Prostate gland (tissue), 2 donors: ENCODE measurements at regions not wholly inside any gene's neighbourhood (a gene's known extent, or its start where the extent isn't known, plus 50 kb on each side); places are given as distances from the start of the nearest gene placed in this dataset.
"Not testable (repeated sequence)": the region's sequence is repeated elsewhere in the genome, so short reads cannot be mapped to it uniquely, and the experiment has no call there.

Experiments used
- DNase-seq: peaks from one replicate; pipeline ENCODE4 v3.0.0-alpha.2; 2019; ENCODE audit warnings: low spot score
- H3K27ac ChIP-seq, 2 donors: fragments of 200-600 bp; sonication (generic); 2 replicates each; pipeline ENCODE4 v1.5.1; 2017 to 2019
- H3K27me3 ChIP-seq: fragments of 200-600 bp; sonication (generic); replicated peaks from 2 replicates; pipeline ENCODE4 v1.5.1; 2019; ENCODE audit not compliant: insufficient read depth
- H3K36me3 ChIP-seq, 2 donors: fragments of 200-600 bp; sonication (generic); 1 replicate in 1 of 2; 2 replicates in 1 of 2; pipeline versions ENCODE4 v1.5.1 to v1.8.1; 2017 to 2019
- H3K4me1 ChIP-seq: fragments of 200-600 bp; sonication (generic); replicated peaks from 2 replicates; pipeline ENCODE4 v1.5.1; 2019
- H3K4me3 ChIP-seq, 2 donors: fragments of 200-600 bp; sonication (generic); 2 replicates each; pipeline ENCODE4 v1.5.1; 2017 to 2019
- H3K9me3 ChIP-seq: fragments of 200-600 bp; sonication (generic); 2 replicates; pipeline ENCODE4 v1.5.1; 2017
- WGBS: methylation state at CpG from one replicate; pipeline ENCODE4 v1.1.5; 2018; 5-methylcytosine and 5-hydroxymethylcytosine counted together
- intact Hi-C: fragments of 100-400 bp; cut with DNase I; formaldehyde crosslinking; loops from one replicate; pipeline ENCODE4 v1.14.2; 2022

GRCh38 chr4:49139513-49139912, 153.4 kb downstream of the CWH43 start:
- intact Hi-C loops, H3K27ac ChIP-seq, H3K36me3 ChIP-seq, H3K27me3 ChIP-seq, H3K9me3 ChIP-seq, DNase-seq, H3K4me3 ChIP-seq, H3K4me1 ChIP-seq: not testable (repeated sequence)
- WGBS = 71% methylated on average over 8 of the region's 8 CpGs

DNA sequence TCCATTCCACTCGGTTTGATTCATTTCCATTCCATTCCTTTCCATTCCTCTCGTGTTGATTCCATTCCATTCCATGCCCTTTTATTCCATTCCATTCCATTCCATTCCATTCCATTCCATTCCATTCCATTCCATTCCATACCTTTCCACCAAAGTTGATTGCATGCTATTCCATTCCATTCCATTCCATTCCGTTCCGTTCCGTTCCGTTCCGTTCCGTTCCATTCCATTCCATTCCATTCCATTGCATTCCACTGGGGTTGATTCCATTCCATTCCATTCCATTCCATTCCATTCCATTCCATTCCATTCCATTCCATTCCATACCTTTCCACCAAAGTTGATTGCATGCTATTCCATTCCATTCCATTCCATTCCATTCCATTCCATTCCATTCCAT, 154.3 kb downstream of the CWH43 start:
- H3K36me3 ChIP-seq, H3K27me3 ChIP-seq, H3K27ac ChIP-seq, H3K4me1 ChIP-seq, H3K9me3 ChIP-seq, intact Hi-C loops, H3K4me3 ChIP-seq: not testable (repeated sequence)
- DNase-seq = peak; percentile 66
- 36% methylated on average over 8 of the region's 8 CpGs for WGBS

DNA sequence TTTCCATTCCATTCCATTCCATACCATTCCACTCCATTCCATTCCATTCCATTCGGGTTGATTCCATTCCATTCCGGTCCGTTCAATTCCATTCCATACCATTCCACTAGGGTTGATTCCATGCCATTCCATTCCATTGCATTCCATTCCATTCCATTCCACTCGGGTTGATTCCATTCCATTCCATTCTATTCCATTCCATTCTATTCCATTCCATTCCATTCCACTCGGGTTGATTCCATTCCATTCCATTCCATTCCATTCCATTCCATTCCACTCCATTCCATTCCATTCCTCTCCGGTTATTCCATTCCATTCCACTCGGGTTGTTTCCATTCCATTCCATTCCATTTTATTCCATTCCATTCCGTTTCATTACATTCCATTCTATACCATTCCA, 155.9 kb downstream of the CWH43 start:
- DNase-seq, H3K36me3 ChIP-seq, intact Hi-C loops, H3K9me3 ChIP-seq, H3K27ac ChIP-seq, H3K27me3 ChIP-seq, H3K4me1 ChIP-seq, H3K4me3 ChIP-seq: not testable (repeated sequence)
- WGBS = 82% methylated on average over 5 of the region's 8 CpGs

DNA sequence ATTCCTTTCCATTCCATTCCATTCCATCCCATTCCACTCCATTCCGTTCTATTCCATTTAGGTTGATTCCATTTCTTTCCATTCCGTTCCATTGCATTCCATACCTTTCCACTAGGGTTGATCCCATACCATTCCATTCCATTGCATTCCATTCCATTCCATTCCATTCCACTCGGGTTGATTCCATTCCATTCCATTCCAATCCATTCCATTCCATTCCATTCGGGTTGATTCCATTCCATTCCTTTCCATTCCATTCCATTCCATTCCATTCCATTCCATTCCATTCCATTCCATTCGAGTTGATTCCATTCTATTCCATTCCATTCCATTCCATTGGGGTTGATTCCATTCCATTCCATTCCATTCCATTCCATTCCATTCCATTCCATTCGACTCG, 161.1 kb downstream of the CWH43 start:
- H3K27ac ChIP-seq, H3K9me3 ChIP-seq, H3K27me3 ChIP-seq, DNase-seq, H3K4me1 ChIP-seq, H3K4me3 ChIP-seq, intact Hi-C loops, H3K36me3 ChIP-seq: not testable (repeated sequence)
- 59% methylated on average over 7 of the region's 7 CpGs for WGBS

GRCh38 chr4:49147596-49147995, 161.5 kb downstream of the CWH43 start:
- intact Hi-C loops = not testable (repeated sequence)

GRCh38 chr4:49149006-49149975, 163.2 kb downstream of the CWH43 start:
- WGBS = 53% methylated on average over 21 of the region's 21 CpGs
- H3K9me3 ChIP-seq, H3K27ac ChIP-seq, H3K36me3 ChIP-seq, H3K4me1 ChIP-seq, intact Hi-C loops, H3K4me3 ChIP-seq, H3K27me3 ChIP-seq: not testable (repeated sequence)
- DNase-seq = peak; percentile 75

More at GRCh38 chr4:49147596-49147995, 161.5 kb downstream of the CWH43 start:
- H3K27me3 ChIP-seq, H3K4me3 ChIP-seq, DNase-seq, H3K36me3 ChIP-seq, H3K4me1 ChIP-seq, H3K9me3 ChIP-seq, H3K27ac ChIP-seq: not testable (repeated sequence)
- 64% methylated on average over 6 of the region's 6 CpGs for WGBS

DNA sequence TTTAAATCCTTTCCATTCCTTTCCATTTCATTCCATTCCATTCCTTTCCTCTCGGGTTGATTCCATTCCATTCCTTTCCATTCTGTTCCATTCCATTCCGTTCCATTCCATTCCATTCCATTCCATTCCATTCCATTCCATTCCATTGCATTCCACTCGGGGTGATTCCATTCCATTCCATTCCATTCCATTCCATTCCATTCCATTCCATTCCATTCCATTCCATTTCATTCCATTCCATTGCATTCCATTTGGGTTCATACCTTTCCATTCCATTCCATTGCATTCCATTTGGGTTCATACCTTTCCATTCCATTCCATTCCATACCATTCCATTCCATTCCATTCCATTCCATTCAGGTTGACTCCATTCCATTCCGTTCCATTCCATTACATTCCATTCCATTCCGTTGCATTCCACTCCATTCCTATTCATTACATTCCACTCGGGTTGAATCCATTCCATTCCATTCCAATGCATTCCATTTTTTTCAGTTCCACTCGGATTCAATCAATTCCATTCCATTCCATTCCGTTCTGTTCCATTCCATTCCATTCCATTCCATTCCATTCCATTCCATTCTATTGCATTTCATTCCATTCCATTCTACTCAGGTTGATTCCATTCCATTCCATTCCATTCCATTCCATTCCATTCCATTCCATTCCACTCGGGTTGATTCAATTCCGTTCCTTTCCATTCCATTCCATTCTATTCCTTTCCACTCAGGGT, 164.4 kb downstream of the CWH43 start:
- H3K27ac ChIP-seq, intact Hi-C loops, H3K4me1 ChIP-seq, H3K27me3 ChIP-seq, H3K4me3 ChIP-seq, DNase-seq, H3K9me3 ChIP-seq, H3K36me3 ChIP-seq: not testable (repeated sequence)
- 47% methylated on average over 10 of the region's 10 CpGs for WGBS

GRCh38 chr4:49153011-49153410, 166.9 kb downstream of the CWH43 start:
- H3K9me3 ChIP-seq, H3K4me3 ChIP-seq, DNase-seq, H3K4me1 ChIP-seq, intact Hi-C loops, H3K27me3 ChIP-seq, H3K36me3 ChIP-seq, H3K27ac ChIP-seq: not testable (repeated sequence)
- WGBS = 58% methylated on average over 11 of the region's 11 CpGs

DNA sequence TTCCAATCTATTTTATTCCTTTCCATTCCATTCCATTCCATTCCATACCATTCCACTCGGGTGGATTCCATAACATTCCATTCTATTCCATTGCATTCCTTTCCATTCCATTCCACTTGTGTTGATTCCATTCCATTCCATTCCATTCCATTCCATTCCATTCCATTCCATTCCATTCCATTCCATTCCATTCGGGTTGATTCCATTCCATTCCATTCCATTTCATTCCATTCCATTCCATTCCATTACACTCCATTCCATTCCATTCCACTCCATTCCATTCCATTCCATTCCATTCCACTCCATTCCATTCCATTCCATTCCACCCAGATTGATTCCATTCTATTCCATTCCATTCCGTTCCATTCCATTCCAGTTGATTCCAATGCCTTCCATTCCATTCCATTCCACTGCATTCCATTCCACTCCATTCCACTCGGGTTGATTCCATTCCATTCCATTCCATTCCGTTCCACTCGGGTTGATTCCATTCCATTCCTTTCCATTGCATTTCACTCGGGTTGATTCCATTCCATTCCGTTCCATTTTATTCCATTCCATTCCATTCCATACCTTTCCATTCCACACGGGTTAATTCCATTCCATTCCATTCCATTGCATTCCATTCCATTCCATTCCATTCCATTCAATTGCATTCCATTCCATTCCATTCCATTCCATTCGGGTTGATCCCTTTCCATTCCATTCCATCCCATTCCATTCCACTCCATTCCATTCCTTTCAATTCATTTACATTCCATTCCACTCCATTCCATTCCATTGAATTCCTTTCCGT, 168.4 kb downstream of the CWH43 start:
- H3K27ac ChIP-seq, H3K36me3 ChIP-seq, H3K27me3 ChIP-seq, DNase-seq, H3K4me3 ChIP-seq, H3K4me1 ChIP-seq, intact Hi-C loops, H3K9me3 ChIP-seq: not testable (repeated sequence)
- 65% methylated on average over 11 of the region's 11 CpGs for WGBS

DNA sequence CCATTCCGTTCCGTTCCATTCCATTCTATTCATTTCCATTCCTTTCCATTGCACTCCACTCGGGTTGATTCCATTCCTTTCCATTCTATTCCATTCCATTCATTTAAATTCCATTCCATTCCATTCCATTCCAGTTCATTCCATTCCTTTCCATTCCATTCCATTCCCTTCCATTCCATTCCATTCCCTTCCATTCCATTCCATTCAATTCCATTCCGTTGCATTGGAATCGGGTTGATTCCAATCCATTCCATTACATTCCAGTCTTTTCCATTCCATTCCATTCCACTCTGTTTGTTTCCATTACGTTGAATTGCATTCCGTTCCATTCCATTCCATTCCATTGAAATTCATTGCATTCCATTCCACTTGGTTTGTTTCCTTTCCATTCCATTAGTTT, 169.2 kb downstream of the CWH43 start:
- H3K4me1 ChIP-seq, H3K9me3 ChIP-seq, H3K27ac ChIP-seq, H3K36me3 ChIP-seq, H3K27me3 ChIP-seq, H3K4me3 ChIP-seq, intact Hi-C loops, DNase-seq: not testable (repeated sequence)
- 74% methylated on average over 7 of the region's 7 CpGs for WGBS

DNA sequence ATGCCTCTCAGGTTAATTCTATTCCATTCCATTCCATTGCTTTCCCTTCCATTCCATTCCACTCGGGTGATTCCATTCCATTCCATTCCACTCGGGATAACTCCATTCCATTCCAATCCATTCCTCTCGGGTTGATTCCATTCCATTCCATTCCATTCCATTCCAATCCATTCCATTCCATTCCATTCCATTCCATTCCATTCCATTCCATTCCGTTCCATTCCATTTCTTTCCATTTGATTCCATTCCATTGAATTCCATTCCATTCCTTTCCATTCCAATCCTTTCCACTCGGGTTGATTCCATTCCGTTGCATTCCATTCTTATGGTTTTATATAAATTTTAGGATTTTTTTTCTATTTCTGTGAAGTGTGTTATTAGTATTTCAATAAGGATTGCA, 170.2 kb downstream of the CWH43 start:
- H3K4me1 ChIP-seq, H3K36me3 ChIP-seq, H3K27ac ChIP-seq, H3K27me3 ChIP-seq, intact Hi-C loops, DNase-seq, H3K4me3 ChIP-seq, H3K9me3 ChIP-seq: not testable (repeated sequence)
- WGBS = 65% methylated on average over 6 of the region's 6 CpGs

- DNase-seq, H3K9me3 ChIP-seq, intact Hi-C loops, H3K27ac ChIP-seq, H3K36me3 ChIP-seq, H3K4me3 ChIP-seq, H3K4me1 ChIP-seq, H3K27me3 ChIP-seq: not testable (repeated sequence)
- WGBS = 52% methylated on average over 2 of the region's 2 CpGs
Observed at GRCh38 chr4:49157630-49158029, 171.6 kb downstream of the CWH43 start.
